ENCODE measurements at regions not wholly inside any gene's neighbourhood (a gene's known extent, or its start where the extent isn't known, plus 50 kb on each side); places are given as distances from the start of the nearest gene placed in this dataset.

GRCh38 chr9:82606492-82607382 lies 456.2 kb downstream of the RASEF start:
- no peaks in the 10 kb centered on the region for H3K36me3 ChIP-seq (ENCODE audit: insufficient read depth, low read length)
- no peaks in the 10 kb centered on the region for H3K27me3 ChIP-seq (ENCODE audit: insufficient read depth, low read length)
- no peaks in the 10 kb centered on the region for H3K4me1 ChIP-seq (ENCODE audit: insufficient read depth, low read length)
- 61% methylated on average over 7 of the region's 7 CpGs for WGBS
- H3K27ac ChIP-seq (ENCODE audit: low read depth, low read length) = no peak overlapping the region
- no peaks in the 10 kb centered on the region for H3K9me3 ChIP-seq (ENCODE audit: insufficient read depth, low read depth, low read length)
- no peak overlapping the region for H3K9ac ChIP-seq (ENCODE audit: low read depth, low read length)
- no peak overlapping the region for H3K4me3 ChIP-seq (ENCODE audit: low read length)

GRCh38 chr9:82608487-82608886 lies 454.5 kb downstream of the RASEF start:
- Histone ChIP-seq H3K27me3 (ENCODE audit: insufficient read depth, low read length) (no peaks in the 10 kb centered on the region), H3K9me3 (ENCODE audit: insufficient read depth, low read depth, low read length) (no peaks in the 10 kb centered on the region), H3K36me3 (ENCODE audit: insufficient read depth, low read length) (no peaks in the 10 kb centered on the region), H3K9ac (ENCODE audit: low read depth, low read length) (no peak overlapping the region), H3K27ac (ENCODE audit: low read depth, low read length) (no peak overlapping the region), H3K4me1 (ENCODE audit: insufficient read depth, low read length) (no peaks in the 10 kb centered on the region), H3K4me3 (ENCODE audit: low read length) (no peak overlapping the region)
- 89% methylated on average over 3 of the region's 4 CpGs for WGBS

- H3K4me3 ChIP-seq (ENCODE audit: low read length) = no peak overlapping the region
- no peaks in the 10 kb centered on the region for H3K27me3 ChIP-seq (ENCODE audit: insufficient read depth, low read length)
- H3K27ac ChIP-seq (ENCODE audit: low read depth, low read length) = no peak overlapping the region
- H3K9ac ChIP-seq (ENCODE audit: low read depth, low read length) = no peak overlapping the region
- WGBS = over 99% methylated on average over 4 of the region's 5 CpGs
- no peaks in the 10 kb centered on the region for H3K4me1 ChIP-seq (ENCODE audit: insufficient read depth, low read length)
- no peaks in the 10 kb centered on the region for H3K36me3 ChIP-seq (ENCODE audit: insufficient read depth, low read length)
- H3K9me3 ChIP-seq (ENCODE audit: insufficient read depth, low read depth, low read length) = no peaks in the 10 kb centered on the region
Observed at GRCh38 chr9:82612942-82613341, 450.0 kb downstream of the RASEF start.

GRCh38 chr9:82613498-82613897 lies 449.4 kb downstream of the RASEF start:
- Histone ChIP-seq H3K9ac (ENCODE audit: low read depth, low read length) (no peak overlapping the region), H3K27ac (ENCODE audit: low read depth, low read length) (no peak overlapping the region), H3K4me1 (ENCODE audit: insufficient read depth, low read length) (no peaks in the 10 kb centered on the region), H3K36me3 (ENCODE audit: insufficient read depth, low read length) (no peaks in the 10 kb centered on the region), H3K4me3 (ENCODE audit: low read length) (no peak overlapping the region), H3K9me3 (ENCODE audit: insufficient read depth, low read depth, low read length) (no peaks in the 10 kb centered on the region), H3K27me3 (ENCODE audit: insufficient read depth, low read length) (no peaks in the 10 kb centered on the region)
- WGBS = 99% methylated on average over 2 of the region's 3 CpGs

GRCh38 chr9:82616545-82616944 lies 446.4 kb downstream of the RASEF start:
- Histone ChIP-seq H3K36me3 (ENCODE audit: insufficient read depth, low read length) (no peaks in the 10 kb centered on the region), H3K4me3 (ENCODE audit: low read length) (no peak overlapping the region), H3K4me1 (ENCODE audit: insufficient read depth, low read length) (no peaks in the 10 kb centered on the region), H3K27me3 (ENCODE audit: insufficient read depth, low read length) (no peaks in the 10 kb centered on the region), H3K9ac (ENCODE audit: low read depth, low read length) (no peak overlapping the region), H3K9me3 (ENCODE audit: insufficient read depth, low read depth, low read length) (no peaks in the 10 kb centered on the region), H3K27ac (ENCODE audit: low read depth, low read length) (no peak overlapping the region)
- 87% methylated on average over 3 of the region's 3 CpGs for WGBS

GRCh38 chr9:82621447-82621846 lies 441.5 kb downstream of the RASEF start:
- no peaks in the 10 kb centered on the region for H3K4me1 ChIP-seq (ENCODE audit: insufficient read depth, low read length)
- WGBS = 91% methylated on average over 1 of the region's 1 CpG
- no peaks in the 10 kb centered on the region for H3K36me3 ChIP-seq (ENCODE audit: insufficient read depth, low read length)
- H3K27me3 ChIP-seq (ENCODE audit: insufficient read depth, low read length) = no peaks in the 10 kb centered on the region
- no peak overlapping the region for H3K27ac ChIP-seq (ENCODE audit: low read depth, low read length)
- no peaks in the 10 kb centered on the region for H3K9me3 ChIP-seq (ENCODE audit: insufficient read depth, low read depth, low read length)
- H3K4me3 ChIP-seq (ENCODE audit: low read length) = no peak overlapping the region
- H3K9ac ChIP-seq (ENCODE audit: low read depth, low read length) = no peak overlapping the region

GRCh38 chr9:82637368-82637767 lies 425.6 kb downstream of the RASEF start:
- Histone ChIP-seq H3K4me3 (ENCODE audit: low read length) (no peak overlapping the region), H3K9me3 (ENCODE audit: insufficient read depth, low read depth, low read length) (0 out of 2 replicates have a peak, but pooled peaks cover under 1% of the 10 kb centered on the region), H3K4me1 (ENCODE audit: insufficient read depth, low read length) (no peaks in the 10 kb centered on the region), H3K9ac (ENCODE audit: low read depth, low read length) (no peak overlapping the region), H3K27me3 (ENCODE audit: insufficient read depth, low read length) (no peaks in the 10 kb centered on the region), H3K27ac (ENCODE audit: low read depth, low read length) (no peak overlapping the region), H3K36me3 (ENCODE audit: insufficient read depth, low read length) (no peaks in the 10 kb centered on the region)
- WGBS = 94% methylated on average over 3 of the region's 3 CpGs

- H3K4me3 ChIP-seq (ENCODE audit: low read length) = no peak overlapping the region
- H3K27me3 ChIP-seq (ENCODE audit: insufficient read depth, low read length) = no peaks in the 10 kb centered on the region
- H3K9ac ChIP-seq (ENCODE audit: low read depth, low read length) = no peak overlapping the region
- 0 out of 2 replicates have a peak, but pooled peaks cover 3% of the 10 kb centered on the region for H3K9me3 ChIP-seq (ENCODE audit: insufficient read depth, low read depth, low read length)
- no peaks in the 10 kb centered on the region for H3K36me3 ChIP-seq (ENCODE audit: insufficient read depth, low read length)
- 92% methylated on average over 2 of the region's 2 CpGs for WGBS
- no peak overlapping the region for H3K27ac ChIP-seq (ENCODE audit: low read depth, low read length)
- no peaks in the 10 kb centered on the region for H3K4me1 ChIP-seq (ENCODE audit: insufficient read depth, low read length)
Observed at GRCh38 chr9:82645600-82645999, 417.3 kb downstream of the RASEF start.

GRCh38 chr9:82650368-82650767 lies 412.6 kb downstream of the RASEF start:
- H3K36me3 ChIP-seq (ENCODE audit: insufficient read depth, low read length) = no peaks in the 10 kb centered on the region
- no peak overlapping the region for H3K9ac ChIP-seq (ENCODE audit: low read depth, low read length)
- H3K9me3 ChIP-seq (ENCODE audit: insufficient read depth, low read depth, low read length) = 0 out of 2 replicates have a peak, but pooled peaks cover 6% of the 10 kb centered on the region
- no peaks in the 10 kb centered on the region for H3K27me3 ChIP-seq (ENCODE audit: insufficient read depth, low read length)
- WGBS = 96% methylated on average over 3 of the region's 3 CpGs
- no peaks in the 10 kb centered on the region for H3K4me1 ChIP-seq (ENCODE audit: insufficient read depth, low read length)
- no peak overlapping the region for H3K4me3 ChIP-seq (ENCODE audit: low read length)
- H3K27ac ChIP-seq (ENCODE audit: low read depth, low read length) = no peak overlapping the region

GRCh38 chr9:82651474-82651873 lies 411.5 kb downstream of the RASEF start:
- 89% methylated on average over 2 of the region's 2 CpGs for WGBS

DNA sequence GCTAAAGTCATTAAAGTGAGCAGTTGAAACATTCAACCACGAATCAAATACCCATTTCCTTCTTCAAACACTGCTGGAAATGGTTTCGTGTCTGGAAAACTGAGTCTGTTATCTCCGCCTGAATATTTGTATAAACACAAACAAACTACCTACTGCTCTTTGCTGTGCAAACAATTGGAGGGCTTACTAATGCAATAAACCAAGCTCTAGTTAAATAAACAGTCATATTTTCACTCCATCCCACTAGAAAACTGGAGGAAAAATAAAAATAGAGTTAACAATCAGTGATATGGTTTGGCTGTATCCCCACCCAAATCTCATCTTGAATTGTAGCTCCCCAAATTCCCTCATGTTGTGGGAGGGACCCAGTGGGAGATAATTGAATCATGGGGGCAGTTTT lies 397.6 kb downstream of the RASEF start:
- Histone ChIP-seq H3K36me3 (ENCODE audit: insufficient read depth, low read length) (no peaks in the 10 kb centered on the region), H3K9ac (ENCODE audit: low read depth, low read length) (no peak overlapping the region), H3K4me3 (ENCODE audit: low read length) (no peak overlapping the region), H3K9me3 (ENCODE audit: insufficient read depth, low read depth, low read length) (no peaks in the 10 kb centered on the region), H3K27ac (ENCODE audit: low read depth, low read length) (no peak overlapping the region), H3K27me3 (ENCODE audit: insufficient read depth, low read length) (no peaks in the 10 kb centered on the region), H3K4me1 (ENCODE audit: insufficient read depth, low read length) (no peaks in the 10 kb centered on the region)
- WGBS = 93% methylated on average over 3 of the region's 3 CpGs

More at GRCh38 chr9:82651474-82651873, 411.5 kb downstream of the RASEF start:
- no peak overlapping the region for H3K4me3 ChIP-seq (ENCODE audit: low read length)
- H3K4me1 ChIP-seq (ENCODE audit: insufficient read depth, low read length) = no peaks in the 10 kb centered on the region
- no peaks in the 10 kb centered on the region for H3K27me3 ChIP-seq (ENCODE audit: insufficient read depth, low read length)
- no peak overlapping the region for H3K9ac ChIP-seq (ENCODE audit: low read depth, low read length)
- 0 out of 2 replicates have a peak, but pooled peaks cover 6% of the 10 kb centered on the region for H3K9me3 ChIP-seq (ENCODE audit: insufficient read depth, low read depth, low read length)
- H3K27ac ChIP-seq (ENCODE audit: low read depth, low read length) = no peak overlapping the region
- no peaks in the 10 kb centered on the region for H3K36me3 ChIP-seq (ENCODE audit: insufficient read depth, low read length)

All from HUES64 (cell line).